ENCODE measurements at regions not wholly inside any gene's neighbourhood (a gene's known extent, or its start where the extent isn't known, plus 50 kb on each side); places are given as distances from the start of the nearest gene placed in this dataset.

- DNase-seq: no peak
Observed at GRCh38 chr2:213202011-213202410, 50.6 kb upstream of the IKZF2 start.

- DNase-seq: no peak
Observed at GRCh38 chr2:213205944-213206343, 54.5 kb upstream of the IKZF2 start.

GRCh38 chr2:213213186-213213585 is 61.8 kb upstream of the IKZF2 start:
- no peak for DNase-seq

DNA sequence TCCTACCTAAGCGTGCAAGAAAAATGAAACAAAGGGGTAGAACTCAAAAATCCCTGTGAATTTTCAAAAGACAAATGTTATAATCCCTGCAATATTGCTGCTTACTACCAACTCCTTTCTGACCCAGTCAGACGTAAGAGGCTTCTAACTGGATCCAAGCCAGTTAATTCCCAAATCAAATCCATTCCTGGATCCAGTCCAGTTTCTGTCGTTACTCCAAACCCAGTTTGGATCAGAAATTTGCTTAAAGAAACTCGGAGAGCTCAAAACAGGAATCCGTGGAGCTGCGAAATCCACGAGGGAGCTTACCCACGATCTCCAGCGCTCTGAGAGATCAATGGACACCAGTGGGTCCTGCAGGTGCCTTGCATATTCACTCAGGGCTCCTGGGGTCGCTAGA is 62.8 kb upstream of the IKZF2 start:
- DNase-seq: no peak

DNA sequence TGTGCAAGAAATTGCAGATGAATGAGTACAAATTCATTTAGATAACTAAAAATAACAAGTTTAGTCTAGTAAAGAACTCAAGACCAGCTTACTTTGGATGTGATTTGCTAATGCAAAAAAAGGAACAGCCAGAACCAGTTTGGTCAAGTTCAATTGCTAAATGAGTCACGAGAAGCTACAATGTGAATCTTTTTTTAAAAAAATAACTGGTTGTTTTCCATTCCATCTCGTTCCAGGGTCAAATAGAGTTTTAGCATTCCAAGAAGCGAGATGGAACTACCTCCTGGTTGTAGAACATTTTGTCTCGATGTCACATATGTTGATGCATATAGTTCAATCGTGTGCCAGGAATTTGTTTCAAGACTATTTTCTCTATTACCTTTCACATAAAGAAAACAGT is 65.0 kb upstream of the IKZF2 start:
- no peak for DNase-seq

- DNase-seq: no peak
Observed at GRCh38 chr2:213219816-213220215, 64.4 kb upstream of the SPAG16 start.

DNA sequence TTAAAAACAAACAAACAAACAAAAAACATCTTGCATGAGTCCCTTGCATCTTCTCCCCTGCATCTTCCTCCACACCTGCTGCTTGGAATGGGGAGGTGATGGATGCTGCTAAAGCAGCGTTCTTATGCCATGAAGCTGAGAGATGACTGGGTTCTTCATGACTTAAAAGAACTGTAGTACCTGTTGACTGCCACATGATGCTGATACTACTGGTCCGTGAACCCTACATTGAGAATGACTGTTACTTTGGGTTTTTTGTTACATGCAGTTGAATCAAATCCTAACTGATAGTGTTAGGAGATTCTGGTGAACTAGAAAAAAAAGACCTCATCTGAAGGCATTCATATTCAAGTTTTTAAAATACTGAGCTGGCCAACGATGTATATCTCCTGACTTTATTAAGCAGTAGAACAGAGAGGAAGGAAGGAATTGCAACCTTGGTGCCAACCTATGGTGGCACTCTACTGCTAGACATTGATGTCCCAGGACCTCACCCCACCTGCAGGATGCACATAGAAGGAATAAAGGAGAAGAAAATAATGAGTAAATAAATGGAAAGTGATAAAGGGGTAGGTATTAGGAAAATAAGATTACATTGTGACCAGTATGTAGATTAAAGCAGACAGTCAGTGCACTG is 63.2 kb upstream of the SPAG16 start:
- no peak for DNase-seq

DNA sequence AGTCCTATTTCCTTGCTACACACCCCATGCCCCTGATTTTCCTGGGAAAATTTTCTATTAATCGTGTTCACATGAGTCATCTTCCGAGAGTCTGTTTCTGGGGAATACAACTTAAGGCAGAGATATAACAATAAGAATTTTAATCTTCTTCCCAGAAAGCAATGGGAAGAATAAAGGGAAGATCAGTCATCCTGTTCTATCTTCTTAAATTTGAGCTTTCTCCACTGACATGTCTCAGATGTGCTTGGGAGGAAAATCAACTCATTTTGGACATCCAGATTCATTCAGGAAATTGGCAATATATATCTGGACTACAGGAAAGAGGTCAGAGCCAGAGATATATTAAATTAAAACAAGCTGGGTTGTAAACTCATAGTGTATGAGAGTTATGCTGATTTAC is 62.3 kb upstream of the SPAG16 start:
- DNase-seq: no peak

DNA sequence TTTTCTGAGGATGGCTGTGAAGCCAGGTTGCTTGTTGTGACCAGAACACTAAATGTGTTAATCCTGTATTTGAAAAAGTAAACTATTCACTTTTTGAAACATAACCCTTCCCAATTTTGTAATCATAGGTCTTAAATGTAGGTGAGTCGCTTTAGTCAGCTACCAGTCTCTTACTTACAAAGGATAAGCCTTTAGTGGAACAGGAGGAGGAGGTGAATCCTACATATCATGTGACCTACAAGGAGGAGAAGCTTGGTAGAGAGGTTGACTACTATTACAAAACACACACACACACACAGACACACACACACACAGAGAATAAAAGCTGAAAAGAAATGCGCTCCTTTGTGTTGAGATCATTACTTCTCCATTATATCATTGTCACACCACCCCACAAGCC is 59.9 kb upstream of the SPAG16 start:
- no peak for DNase-seq

DNA sequence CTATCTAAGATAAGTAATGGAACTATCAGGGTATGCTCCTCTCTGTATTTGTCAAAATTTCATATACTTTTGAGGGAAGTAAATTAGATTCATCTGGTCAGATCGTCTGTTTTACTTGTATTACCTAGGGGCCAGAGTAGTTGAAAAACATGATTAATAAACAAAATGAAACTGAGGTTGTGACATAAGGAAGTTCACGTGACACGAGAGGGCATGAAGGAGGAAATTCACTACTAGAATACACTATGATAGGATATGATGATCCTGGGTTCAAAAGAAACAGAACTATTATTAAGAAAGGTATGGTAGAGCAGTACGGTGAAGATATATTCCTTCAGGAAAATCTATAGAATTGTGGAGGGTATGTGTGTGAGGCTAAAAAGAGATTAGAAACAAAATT is 58.4 kb upstream of the SPAG16 start:
- DNase-seq: no peak

DNA sequence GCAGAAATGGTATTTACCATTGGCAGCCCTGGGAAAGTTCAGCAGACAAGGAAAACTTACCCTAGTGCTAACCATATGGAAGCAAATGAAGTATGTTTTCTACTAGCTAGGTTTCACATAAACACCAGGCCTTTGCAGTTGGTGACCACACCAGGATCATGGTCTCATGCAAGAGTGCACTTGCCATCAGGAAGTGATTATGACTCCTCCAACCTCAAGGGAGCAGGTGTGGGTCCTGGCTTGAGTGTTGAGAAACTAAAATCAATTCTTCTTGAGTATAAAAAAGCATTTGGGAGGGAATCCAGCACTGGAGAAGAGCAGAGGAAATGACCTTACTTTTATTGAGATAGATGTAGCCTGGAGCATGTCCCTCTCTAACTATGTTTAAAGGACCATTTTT is 56.8 kb upstream of the SPAG16 start:
- DNase-seq: peak; percentile 4

DNA sequence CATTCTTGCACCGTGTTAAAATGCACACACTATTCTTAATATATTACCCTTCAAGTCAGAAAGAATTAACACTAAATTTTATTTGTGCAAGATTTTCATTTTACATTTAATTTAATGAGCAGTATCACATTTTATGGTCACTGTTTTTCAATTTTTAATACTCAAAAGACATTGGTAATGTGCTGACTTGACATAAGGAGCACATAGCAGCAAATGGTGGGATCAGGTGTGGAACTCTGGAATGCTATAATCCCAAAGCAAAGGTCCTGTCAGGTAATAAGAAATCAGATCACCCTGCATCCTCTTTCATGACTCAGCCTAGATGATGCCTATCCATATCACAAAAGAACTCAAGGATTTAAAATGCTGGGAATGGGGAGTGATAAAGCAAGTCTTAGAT is 55.6 kb upstream of the SPAG16 start:
- no peak for DNase-seq

DNA sequence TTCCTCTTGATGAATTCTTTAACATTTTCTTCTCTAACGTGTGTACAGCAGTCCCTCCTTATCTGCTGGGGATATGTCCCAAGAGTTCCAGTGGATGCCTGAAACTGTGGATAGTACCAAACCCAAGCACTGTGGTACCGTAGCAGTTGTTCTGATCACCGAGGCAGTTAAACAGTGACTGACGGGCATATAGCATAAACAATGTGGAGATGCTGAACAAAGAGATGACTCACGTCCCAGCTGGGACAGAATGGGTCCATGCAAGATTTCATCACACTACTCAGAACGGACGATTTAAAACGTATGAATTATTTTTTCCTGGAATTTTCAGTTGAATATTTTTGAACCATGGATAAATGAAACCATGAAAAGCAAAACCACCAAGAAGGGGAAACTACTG is 54.5 kb upstream of the SPAG16 start:
- DNase-seq: no peak

DNA sequence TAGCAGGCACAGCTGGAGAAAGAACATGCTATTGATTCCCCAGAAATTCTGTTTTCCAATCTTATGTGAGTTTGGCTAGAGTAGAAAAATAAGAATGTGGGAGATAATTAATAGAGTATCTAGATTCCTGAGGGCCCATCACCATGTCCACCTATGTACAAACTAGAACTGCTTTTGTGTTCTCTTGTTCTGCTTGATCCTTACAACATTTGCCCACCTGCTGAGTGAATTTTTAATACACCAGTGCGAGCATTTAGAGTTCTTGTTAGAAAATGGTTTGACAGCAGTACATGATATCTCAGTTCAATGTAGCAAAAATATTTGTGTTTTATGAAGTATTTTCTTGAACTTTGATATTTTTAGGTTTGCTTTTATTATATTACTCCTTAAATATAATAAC is 52.3 kb upstream of the SPAG16 start:
- no peak for DNase-seq

DNA sequence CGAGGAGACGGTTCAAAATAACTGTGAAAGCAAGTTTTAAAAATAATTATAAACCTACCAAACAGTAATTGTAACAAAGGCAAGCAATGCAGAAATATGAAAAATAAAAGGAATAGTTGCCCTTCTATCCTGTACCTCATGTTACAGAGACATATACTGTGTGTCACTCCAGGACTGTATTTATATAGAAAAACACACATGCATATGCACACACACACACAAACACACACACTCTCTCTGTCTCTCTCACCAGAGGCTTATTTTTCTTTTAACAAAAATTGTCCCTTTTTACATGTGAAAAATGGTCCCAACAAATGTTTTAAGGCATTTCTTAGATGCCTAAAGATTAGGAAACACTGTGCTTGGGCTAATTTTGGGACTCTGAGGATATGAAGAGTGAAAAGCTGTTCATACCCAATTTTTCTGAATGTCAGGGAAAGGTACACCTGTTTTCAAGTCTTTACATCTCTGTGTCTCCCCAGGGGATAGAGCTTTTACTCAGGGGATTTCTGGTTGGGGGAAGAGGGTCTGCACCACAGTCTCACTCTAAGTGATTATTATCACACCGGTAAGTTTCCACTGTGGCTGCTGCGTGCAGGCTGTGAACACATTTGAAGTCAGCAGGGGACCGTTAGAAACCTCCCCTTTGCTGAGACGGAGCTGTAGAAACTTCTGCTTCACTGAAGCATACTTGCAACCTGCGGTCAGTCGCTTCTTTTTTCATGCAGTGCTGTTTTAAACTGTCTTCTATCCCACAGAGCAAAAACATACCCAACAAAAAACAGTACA is 51.4 kb upstream of the SPAG16 start:
- DNase-seq: peak; percentile 74

DNA sequence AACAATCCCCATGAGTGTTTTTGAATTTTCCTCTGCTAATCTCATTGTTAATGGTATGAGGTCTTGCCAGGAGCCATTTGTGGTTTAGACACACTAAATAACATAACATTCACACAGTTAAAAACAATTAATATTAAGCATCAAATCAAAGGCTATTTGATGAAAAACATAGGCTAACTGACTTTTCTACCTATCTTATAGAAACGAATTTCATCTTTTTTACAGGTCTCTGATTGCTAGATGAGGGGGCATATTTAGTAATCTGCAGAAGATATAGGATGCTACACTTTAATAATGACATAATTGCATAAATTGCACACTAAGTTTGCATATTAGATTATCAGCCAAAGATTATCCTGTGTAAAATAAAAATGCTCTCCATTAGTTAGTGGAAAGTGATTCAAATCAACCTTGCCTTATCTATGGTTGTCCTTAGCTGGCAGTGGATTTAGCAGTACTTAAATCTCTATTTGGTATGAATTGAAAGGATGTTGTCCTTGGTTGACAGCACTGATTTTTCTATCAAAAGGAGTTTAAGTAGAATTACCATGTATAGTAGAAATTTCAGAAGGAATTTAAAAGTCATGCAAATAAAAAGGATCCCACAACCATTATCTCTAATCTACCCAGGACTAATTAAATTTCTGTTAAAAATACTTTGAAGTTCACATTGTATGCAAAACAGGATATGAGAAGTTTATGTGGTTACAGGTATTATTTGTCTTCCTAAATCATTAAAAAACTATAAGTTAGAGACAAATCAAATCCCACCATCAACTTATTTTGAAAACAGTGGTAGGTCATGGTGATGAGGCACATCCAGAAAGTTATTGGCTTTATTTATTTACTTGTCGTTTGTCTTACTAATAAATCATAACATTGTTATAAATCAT is 50.6 kb upstream of the SPAG16 start:
- DNase-seq: no peak
